ENCODE measurements at regions not wholly inside any gene's neighbourhood (a gene's known extent, or its start where the extent isn't known, plus 50 kb on each side); places are given as distances from the start of the nearest gene placed in this dataset.

DNA sequence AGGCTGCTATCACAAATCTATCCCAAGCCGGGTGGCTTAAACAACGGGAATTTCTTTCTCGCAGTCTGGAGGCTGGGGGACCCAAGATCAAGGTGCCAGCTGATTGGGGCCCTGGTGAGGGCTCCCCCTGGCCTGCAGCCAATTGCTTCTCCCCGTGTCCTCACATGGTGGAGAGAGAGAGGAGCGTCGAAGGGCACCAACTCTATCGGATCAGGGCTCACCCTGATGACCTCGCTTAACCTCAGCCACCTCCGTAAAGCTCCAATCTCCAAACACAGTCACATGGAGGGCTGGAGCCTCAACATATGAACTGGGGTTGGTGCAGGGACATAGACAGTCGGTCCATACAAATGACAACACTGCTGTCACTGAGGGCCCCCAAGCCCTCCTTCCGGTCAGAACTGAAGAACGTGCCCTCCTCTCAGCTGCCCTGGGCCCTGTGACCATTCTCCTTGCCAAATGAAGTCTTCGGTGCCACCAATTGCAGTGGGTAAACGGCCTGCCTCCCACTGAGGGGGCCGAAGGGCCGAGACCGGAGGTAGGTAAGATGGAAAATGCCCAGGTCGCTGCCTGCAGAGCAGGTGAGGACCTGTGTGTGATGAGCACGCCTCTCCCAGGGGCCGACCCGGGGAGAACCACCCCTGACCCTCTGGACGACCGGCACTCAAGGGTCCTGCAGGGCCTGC, 211.0 kb downstream of the TOMM20 start:
- TF ChIP-seq, protein P1, sequence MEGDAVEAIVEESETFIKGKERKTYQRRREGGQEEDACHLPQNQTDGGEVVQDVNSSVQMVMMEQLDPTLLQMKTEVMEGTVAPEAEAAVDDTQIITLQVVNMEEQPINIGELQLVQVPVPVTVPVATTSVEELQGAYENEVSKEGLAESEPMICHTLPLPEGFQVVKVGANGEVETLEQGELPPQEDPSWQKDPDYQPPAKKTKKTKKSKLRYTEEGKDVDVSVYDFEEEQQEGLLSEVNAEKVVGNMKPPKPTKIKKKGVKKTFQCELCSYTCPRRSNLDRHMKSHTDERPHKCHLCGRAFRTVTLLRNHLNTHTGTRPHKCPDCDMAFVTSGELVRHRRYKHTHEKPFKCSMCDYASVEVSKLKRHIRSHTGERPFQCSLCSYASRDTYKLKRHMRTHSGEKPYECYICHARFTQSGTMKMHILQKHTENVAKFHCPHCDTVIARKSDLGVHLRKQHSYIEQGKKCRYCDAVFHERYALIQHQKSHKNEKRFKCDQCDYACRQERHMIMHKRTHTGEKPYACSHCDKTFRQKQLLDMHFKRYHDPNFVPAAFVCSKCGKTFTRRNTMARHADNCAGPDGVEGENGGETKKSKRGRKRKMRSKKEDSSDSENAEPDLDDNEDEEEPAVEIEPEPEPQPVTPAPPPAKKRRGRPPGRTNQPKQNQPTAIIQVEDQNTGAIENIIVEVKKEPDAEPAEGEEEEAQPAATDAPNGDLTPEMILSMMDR (IDR thresholded peaks at IDR 0.05; ENCODE audit: extremely low read depth, missing control alignments): no peak
- DNase-seq (ENCODE audit: low spot score): no peak

DNA sequence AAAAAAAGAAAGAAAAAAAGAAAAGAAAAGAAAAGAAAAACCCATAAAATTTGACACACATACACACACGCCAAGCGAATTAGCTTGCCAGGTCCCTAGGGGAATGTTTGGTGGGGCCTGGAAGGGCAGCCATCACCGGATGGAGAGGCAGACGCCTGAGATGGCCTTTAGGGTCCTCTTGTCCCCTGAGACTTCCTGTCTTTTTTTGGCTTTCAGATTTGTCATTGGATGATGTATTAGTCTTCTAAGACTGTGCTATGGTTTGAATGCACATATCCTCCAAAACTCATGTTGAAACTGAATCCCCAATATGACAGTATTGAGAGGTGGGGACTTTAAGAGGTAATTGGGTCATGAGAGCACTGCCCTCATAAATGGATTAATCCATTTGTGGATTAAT, 211.8 kb downstream of the TOMM20 start:
- TF ChIP-seq, protein P1 (IDR thresholded peaks at IDR 0.05; ENCODE audit: extremely low read depth, missing control alignments): no peak
- no peak for DNase-seq (ENCODE audit: low spot score)

GRCh38 chr1:234915924-234916675, 212.5 kb downstream of the TOMM20 start:
- TF ChIP-seq, protein P1 (IDR thresholded peaks at IDR 0.05; ENCODE audit: extremely low read depth, missing control alignments): no peak
- DNase-seq (ENCODE audit: low spot score): no peak

DNA sequence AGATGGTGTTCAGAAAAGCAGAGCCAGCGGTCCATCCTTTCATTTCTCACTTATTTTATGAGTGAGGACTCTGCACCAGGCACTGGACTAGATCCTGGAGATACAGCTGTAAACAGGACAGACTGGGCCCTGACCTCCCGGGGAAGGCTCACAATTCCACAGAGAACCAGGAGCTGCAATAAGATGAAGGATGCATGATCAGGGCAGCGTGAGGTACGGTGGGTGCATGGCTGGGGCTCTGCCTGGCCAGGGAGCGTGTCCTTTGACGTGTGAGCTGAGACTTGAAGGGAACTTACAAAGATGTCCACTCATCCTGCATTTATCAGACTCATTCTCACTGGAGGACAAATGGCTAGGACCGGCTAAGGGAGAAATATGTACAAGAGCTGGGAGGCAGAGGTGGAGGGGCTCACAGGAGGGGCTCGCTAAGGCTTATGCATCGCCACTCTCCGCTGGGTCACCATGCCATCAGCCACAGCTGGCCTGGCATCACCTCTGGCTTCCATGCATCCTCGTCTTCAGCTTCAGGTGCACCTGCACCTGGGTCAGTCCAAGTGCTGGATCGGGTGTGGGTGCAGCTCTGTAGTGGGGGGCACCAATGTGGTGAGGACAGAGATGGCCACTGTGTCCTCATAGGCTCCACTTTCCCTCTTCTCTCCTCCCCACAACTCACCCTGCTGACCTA, 213.9 kb downstream of the TOMM20 start:
- TF ChIP-seq, protein P1 (IDR thresholded peaks at IDR 0.05; ENCODE audit: extremely low read depth, missing control alignments): no peak

DNA sequence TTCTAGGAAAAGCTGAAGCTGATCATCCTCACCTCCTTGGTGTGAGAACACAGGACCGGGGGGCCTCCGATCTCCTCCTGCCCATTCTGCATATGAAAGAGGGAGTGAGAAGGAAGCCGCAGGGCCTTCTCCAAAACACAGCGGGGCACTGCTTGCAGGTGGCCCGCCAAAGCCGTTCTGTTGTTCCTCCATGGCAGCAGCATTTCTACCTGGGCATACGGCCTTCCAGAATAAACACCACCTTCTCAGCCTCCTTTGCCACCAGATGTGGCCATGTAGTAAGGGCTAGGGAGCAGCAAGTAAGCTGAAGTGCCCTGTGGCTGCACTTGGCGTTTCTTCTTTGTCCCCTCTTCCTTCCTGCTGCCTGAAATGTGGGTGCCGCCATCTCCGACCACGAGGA, 214.9 kb downstream of the TOMM20 start:
- TF ChIP-seq, protein P1 (IDR thresholded peaks at IDR 0.05; ENCODE audit: extremely low read depth, missing control alignments): no peak
- DNase-seq (ENCODE audit: low spot score): no peak

More for the DNA sequence above, 213.9 kb downstream of the TOMM20 start:
- DNase-seq (ENCODE audit: low spot score): no peak

- DNase-seq (ENCODE audit: low spot score): no peak
- TF ChIP-seq, protein P1 (IDR thresholded peaks at IDR 0.05; ENCODE audit: extremely low read depth, missing control alignments): no peak
These were observed 215.4 kb downstream of the TOMM20 start for GRCh38 chr1:234913278-234913649.
